Transverse colon (tissue), 4 donors: ENCODE measurements at regions not wholly inside any gene's neighbourhood (a gene's known extent, or its start where the extent isn't known, plus 50 kb on each side); places are given as distances from the start of the nearest gene placed in this dataset.

Experiments used
- CTCF ChIP-seq, 5 experiments: fragments of 200-600 bp in 3 of 5; fragments of 450-650 bp in 2 of 5; sonication (generic) in 3 of 5; IDR thresholded peaks; 1 replicate in 2 of 5; 2 replicates in 3 of 5; pipeline ENCODE4 v1.5.1; 2016 to 2017; ENCODE audit warnings: antibody characterized with exemption in 5 of 5, inconsistent platforms in 3 of 5, mild to moderate bottlenecking in 2 of 5, moderate library complexity in 1 of 5
- POLR2A ChIP-seq: fragments of 450-650 bp; IDR thresholded peaks from one replicate; pipeline ENCODE4 v1.6.1; 2016; ENCODE audit warnings: antibody characterized with exemption, mild to moderate bottlenecking, moderate library complexity
- POLR2AphosphoS5 ChIP-seq, 3 donors: sonication (generic); formaldehyde crosslinking; IDR thresholded peaks; one replicate each; pipeline ENCODE4 v1.6.1; 2016; ENCODE audit warnings: antibody characterized with exemption in 3 of 3

- no peak for TF ChIP-seq CTCF (IDR thresholded peaks at IDR 0.05)
- no peak for TF ChIP-seq POLR2A
- TF ChIP-seq POLR2AphosphoS5 (IDR thresholded peaks at IDR 0.05), result no peak
Measured at GRCh38 chr18:28510210-28510609, 333.3 kb upstream of the CDH2 start.
